IgD-negative memory B cell (primary cell): ENCODE measurements at regions not wholly inside any gene's neighbourhood (a gene's known extent, or its start where the extent isn't known, plus 50 kb on each side); places are given as distances from the start of the nearest gene placed in this dataset.
"Not testable (repeated sequence)": the region's sequence is repeated elsewhere in the genome, so short reads cannot be mapped to it uniquely, and the experiment has no call there.

ENCODE experiments used
- H3K27ac Mint-ChIP-seq, 3 donors: one replicate each; pipeline ENCODE4 v1.8.0; 2020 to 2022; ENCODE audit warnings: mild to moderate bottlenecking in 3 of 3, mixed read lengths in 3 of 3, moderate library complexity in 1 of 3
- H3K27me3 Mint-ChIP-seq: one replicate; pipeline ENCODE4 v1.8.0; 2021; ENCODE audit warnings: mixed read lengths
- H3K36me3 Mint-ChIP-seq: one replicate; pipeline ENCODE4 v1.8.0; 2020; ENCODE audit warnings: mild to moderate bottlenecking, mixed read lengths
- H3K4me1 Mint-ChIP-seq, 3 donors: one replicate each; pipeline ENCODE4 v1.8.0; 2020 to 2022; ENCODE audit warnings: mixed read lengths in 3 of 3, mild to moderate bottlenecking in 1 of 3
- H3K4me3 Mint-ChIP-seq, 4 donors: one replicate each; pipeline ENCODE4 v1.8.0; 2020 to 2022; ENCODE audit warnings: mild to moderate bottlenecking in 4 of 4, mixed read lengths in 4 of 4, moderate library complexity in 3 of 4
- H3K9me3 Mint-ChIP-seq, 3 donors: one replicate each; pipeline ENCODE4 v1.8.0; 2020 to 2021; ENCODE audit warnings: mixed read lengths in 3 of 3, mild to moderate bottlenecking in 1 of 3

DNA sequence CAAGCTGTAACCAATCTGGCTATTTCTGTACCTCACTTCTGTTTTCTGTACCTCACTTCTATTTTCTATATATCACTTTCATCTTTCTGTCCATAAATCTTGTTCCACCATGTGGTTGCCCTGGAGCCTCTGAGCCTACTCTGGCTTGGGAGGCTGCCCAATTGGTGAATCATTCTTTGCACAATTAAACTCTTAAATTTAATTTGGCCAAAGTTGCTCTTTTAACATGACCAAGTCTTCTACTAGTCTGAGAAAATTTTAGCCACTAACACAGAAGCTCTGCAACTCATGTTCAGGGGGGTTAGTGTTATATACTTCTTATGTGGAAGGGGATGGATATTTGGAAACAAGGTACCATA lies 503.5 kb downstream of the KIF20B start:
- H3K27ac Mint-ChIP-seq, result no peak overlapping the region
- H3K4me3 Mint-ChIP-seq, result no peak overlapping the region
- H3K27me3 Mint-ChIP-seq, result no peaks in the 10 kb centered on the region
- no peaks in the 10 kb centered on the region for H3K36me3 Mint-ChIP-seq
- H3K4me1 Mint-ChIP-seq, result no peaks in the 10 kb centered on the region
- no peaks in the 10 kb centered on the region for H3K9me3 Mint-ChIP-seq

DNA sequence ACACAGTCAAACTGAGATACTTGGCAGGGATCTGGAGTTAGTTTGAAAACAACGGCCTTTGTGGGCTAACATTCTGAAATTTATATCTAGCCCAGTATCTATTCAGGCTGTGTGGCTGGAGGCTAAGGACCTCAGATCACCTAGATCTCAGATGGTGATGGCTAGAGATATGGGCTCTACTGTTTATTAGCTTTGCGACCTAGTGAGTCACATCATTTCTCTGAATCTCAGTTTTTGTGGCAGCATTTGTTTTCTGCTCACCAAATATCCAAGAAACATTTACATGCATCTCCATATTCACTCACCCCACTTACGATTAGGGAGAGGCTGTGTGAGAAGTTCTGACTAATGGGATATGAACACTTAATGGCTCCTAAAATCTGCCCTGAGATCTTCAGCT lies 503.9 kb downstream of the KIF20B start:
- H3K4me3 Mint-ChIP-seq, result no peak overlapping the region
- H3K27me3 Mint-ChIP-seq, result no peaks in the 10 kb centered on the region
- no peaks in the 10 kb centered on the region for H3K4me1 Mint-ChIP-seq
- H3K36me3 Mint-ChIP-seq, result no peaks in the 10 kb centered on the region
- no peaks in the 10 kb centered on the region for H3K9me3 Mint-ChIP-seq
- H3K27ac Mint-ChIP-seq, result no peak overlapping the region

DNA sequence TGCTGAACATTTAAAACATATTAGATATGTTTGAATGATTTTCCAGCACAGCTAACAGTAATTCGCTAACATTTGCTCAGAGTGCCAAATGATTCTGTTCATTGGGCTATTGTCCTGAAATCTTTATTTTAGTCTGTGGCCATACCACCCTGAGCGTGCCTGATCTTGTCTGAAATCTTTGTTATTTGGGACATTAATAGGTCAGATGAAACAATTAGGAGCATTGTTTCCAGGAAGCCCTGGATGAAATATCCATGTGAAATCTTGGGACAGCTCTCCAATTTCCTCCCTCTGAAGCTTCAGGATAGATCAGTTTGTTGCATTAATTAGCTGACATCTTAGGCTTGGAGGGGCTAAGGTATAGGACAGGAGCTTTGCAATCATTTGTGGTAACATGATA lies 512.0 kb downstream of the KIF20B start:
- H3K27me3 Mint-ChIP-seq, result no peaks in the 10 kb centered on the region
- peaks cover 3% of the 10 kb centered on the region for H3K36me3 Mint-ChIP-seq
- H3K27ac Mint-ChIP-seq, result no peak overlapping the region
- no peaks in the 10 kb centered on the region for H3K9me3 Mint-ChIP-seq
- H3K4me3 Mint-ChIP-seq, result no peak overlapping the region
- H3K4me1 Mint-ChIP-seq, result no peaks in the 10 kb centered on the region

DNA sequence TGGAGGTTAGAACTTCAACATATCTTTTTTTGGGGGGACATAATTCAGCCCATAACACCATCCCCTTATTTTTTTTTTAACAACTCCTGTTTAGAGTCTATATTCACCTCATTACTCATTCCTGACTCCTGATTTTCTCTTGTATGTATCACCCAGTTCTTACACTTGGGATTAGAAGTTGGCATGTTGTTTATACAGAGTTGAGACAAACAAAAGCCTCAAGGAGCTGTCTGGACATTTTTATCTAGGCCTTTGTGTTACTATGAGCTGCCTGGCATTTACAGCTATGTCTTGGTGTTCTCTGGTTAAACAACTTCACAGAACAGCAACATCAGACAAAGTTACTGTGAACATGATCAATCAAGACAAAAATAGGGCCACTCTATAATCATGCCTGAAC lies 517.5 kb downstream of the KIF20B start:
- H3K4me1 Mint-ChIP-seq, result no peaks in the 10 kb centered on the region
- H3K9me3 Mint-ChIP-seq, result no peaks in the 10 kb centered on the region
- peaks cover 4% of the 10 kb centered on the region for H3K36me3 Mint-ChIP-seq
- no peak overlapping the region for H3K27ac Mint-ChIP-seq
- H3K4me3 Mint-ChIP-seq, result no peak overlapping the region
- H3K27me3 Mint-ChIP-seq, result no peaks in the 10 kb centered on the region

DNA sequence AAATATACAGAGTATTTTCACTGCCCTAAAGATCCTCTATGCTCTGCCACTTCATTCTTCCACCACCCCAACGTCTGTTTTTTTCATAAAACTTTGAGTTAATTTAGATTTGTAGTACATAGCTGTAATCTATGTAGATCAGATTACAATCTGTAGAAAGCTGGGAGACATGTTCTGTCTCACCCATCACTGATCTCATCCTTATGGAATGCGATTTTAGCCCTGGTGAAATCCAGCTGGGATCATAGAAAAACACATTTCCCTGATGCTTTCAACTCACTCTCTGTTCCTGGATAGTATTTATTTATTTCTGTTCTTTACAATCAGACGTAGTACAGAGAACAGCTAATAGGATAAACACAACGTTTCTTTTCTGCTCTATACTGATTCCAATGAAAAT lies 521.0 kb downstream of the KIF20B start:
- no peaks in the 10 kb centered on the region for H3K4me1 Mint-ChIP-seq
- no peak overlapping the region for H3K4me3 Mint-ChIP-seq
- H3K27ac Mint-ChIP-seq, result no peak overlapping the region
- H3K9me3 Mint-ChIP-seq, result no peaks in the 10 kb centered on the region
- H3K36me3 Mint-ChIP-seq, result peaks cover 4% of the 10 kb centered on the region
- no peaks in the 10 kb centered on the region for H3K27me3 Mint-ChIP-seq

DNA sequence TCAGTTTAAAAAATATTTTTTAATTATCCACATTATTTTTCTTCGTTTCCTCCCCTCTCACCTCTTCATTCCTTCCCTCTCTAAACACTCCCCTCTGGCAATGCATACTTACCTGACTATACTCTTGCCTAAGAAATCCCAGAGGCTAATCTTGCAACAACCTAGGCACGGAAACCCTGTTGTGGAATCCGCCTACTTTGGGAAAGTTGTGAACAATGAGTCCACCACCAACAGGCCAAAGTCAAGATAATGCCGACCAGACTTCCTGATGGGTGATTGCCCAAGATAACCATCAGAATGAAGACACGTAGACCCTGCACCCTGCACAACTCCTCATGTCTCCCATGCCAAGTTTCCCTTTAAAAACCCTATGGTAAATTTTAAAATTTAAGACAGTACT lies 521.5 kb downstream of the KIF20B start:
- no peaks in the 10 kb centered on the region for H3K27me3 Mint-ChIP-seq
- H3K4me3 Mint-ChIP-seq, result no peak overlapping the region
- peaks cover 4% of the 10 kb centered on the region for H3K36me3 Mint-ChIP-seq
- H3K27ac Mint-ChIP-seq, result no peak overlapping the region
- H3K4me1 Mint-ChIP-seq, result no peaks in the 10 kb centered on the region
- peaks cover 0 to 2% (median 0%) of the 10 kb centered on the region in 3 donors for H3K9me3 Mint-ChIP-seq

DNA sequence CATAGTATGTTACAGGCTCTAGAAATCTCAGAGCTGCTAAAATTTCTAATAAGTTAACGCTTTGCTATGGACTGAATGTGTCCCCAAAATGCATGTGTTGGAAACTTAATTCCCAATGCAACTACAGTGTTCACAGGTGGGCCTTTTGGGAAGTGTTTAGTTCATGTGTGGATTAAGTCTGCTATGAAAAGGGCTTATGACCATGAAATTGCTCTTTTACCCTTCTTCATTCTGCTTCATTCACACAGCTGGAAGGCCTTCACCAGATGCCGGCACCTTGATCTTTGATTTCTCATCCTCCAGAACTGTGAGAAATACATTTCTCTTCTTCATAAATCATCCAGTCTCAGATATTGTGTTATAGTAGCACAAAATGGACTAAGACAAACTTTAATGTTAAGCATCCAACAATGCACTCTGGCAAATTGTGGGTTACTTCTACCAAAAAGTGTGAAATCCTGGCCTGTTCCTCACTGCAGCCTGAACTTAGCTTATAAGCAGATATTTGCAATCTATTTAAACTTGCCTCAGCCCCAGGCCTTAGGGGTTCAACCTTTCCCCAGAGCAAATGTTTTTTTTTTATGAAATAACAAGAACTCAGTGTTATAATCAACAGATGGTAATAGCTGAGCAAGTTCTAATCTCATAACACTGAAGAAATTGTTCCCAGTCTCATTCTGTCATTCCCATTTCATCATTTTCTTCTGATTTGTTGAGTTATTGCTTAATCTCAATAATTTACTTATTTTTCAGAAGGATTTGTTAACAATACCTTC lies 523.6 kb downstream of the KIF20B start:
- H3K27me3 Mint-ChIP-seq, result no peaks in the 10 kb centered on the region
- peak overlapping the region in 1 of 3 donors; percentile 50 for H3K27ac Mint-ChIP-seq
- no peaks in the 10 kb centered on the region for H3K4me1 Mint-ChIP-seq
- peaks cover 4% of the 10 kb centered on the region for H3K36me3 Mint-ChIP-seq
- H3K9me3 Mint-ChIP-seq, result peaks cover 0 to 2% (median 0%) of the 10 kb centered on the region in 3 donors
- no peak overlapping the region for H3K4me3 Mint-ChIP-seq

DNA sequence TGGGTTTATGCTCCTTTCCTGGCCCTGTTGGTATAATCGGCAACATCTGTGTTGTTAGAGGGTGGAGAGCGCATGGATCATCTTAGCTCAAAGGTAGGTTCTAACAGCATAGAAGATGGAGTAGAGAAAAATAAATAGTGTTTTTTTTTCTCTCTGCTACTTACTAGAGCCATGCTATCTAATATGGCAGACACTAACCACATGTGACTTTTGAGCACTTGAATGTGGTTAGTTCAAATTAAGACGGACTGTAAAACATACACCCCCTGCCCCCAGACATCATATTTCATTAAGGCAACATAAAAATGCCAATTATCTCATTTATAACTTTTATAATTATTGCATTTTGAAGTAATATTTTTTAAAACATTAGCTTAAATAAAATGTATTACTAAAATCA lies 525.1 kb downstream of the KIF20B start:
- Mint-ChIP-seq H3K27ac (no peak overlapping the region), H3K4me1 (peaks cover 0 to 2% (median 0%) of the 10 kb centered on the region in 3 donors), H3K27me3 (no peaks in the 10 kb centered on the region), H3K36me3 (peaks cover 4% of the 10 kb centered on the region), H3K4me3 (no peak overlapping the region), H3K9me3 (peaks cover 0 to 4% (median 1%) of the 10 kb centered on the region in 3 donors)

DNA sequence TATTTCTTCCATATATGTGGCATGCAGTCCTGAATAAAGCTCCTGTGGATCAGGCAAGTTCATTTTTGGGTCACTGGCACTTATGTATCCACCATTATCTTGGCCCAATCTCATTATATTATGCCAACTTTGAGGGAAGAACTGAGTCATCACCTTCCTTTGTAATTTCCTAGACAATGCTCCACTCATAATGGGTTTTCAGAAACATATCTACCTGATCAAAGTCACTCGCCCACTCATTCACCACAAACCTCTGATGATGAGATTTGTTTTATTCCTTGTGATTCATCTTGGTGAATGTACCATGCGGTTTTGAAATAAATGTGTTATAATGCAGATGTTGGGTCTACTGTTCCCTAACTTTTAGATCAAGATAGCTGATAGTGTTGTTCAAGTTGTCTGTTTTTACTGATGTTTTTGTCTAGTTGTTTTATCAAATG lies 525.8 kb downstream of the KIF20B start:
- Mint-ChIP-seq H3K36me3 (peaks cover 4% of the 10 kb centered on the region), H3K27ac (no peak overlapping the region), H3K4me3 (no peak overlapping the region), H3K9me3 (peaks cover 0 to 4% (median 1%) of the 10 kb centered on the region in 3 donors), H3K4me1 (peaks cover 0 to 2% (median 0%) of the 10 kb centered on the region in 3 donors), H3K27me3 (no peaks in the 10 kb centered on the region)

DNA sequence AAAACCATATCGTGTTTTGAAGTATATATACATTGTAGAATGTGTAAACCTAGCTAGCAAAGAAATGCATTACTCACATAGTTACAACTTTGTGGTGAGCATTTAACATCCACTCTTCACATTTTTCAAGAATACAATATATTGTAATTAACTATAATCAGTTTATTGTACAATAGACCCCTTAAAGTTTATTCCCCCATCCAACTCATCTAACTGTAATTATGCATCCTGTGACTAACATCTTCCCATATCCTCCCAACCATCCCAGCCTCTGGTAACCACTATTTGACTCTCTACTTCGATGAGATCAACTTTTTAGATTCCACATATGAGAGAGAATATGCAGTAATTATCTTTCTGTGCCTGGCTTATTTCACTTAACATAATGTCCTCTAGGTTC lies 526.4 kb downstream of the KIF20B start:
- H3K4me3 Mint-ChIP-seq, result no peak overlapping the region
- no peak overlapping the region for H3K27ac Mint-ChIP-seq
- peaks cover 0 to 2% (median 0%) of the 10 kb centered on the region in 3 donors for H3K4me1 Mint-ChIP-seq
- H3K36me3 Mint-ChIP-seq, result peaks cover 4% of the 10 kb centered on the region
- H3K27me3 Mint-ChIP-seq, result no peaks in the 10 kb centered on the region
- peaks cover 0 to 4% (median 1%) of the 10 kb centered on the region in 3 donors for H3K9me3 Mint-ChIP-seq

DNA sequence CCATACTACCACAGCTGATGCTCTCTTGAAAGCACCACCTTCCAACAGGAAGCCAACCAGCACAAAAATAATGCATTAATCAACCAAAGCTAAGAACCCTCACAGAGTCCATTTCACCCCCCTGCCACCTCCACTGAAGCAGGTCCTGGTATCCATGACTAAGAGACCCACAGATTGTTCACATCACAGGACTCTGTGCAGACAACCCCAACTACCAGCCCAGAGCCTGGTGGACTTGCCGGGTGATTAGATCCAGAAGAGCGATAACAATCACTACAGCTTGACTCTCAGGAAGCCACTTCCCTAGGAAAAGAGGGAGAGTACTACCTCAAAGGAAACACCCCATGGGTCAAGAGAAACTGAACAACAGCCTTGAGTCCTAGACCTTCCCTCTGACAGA lies 528.1 kb downstream of the KIF20B start:
- Mint-ChIP-seq H3K4me1 (peaks cover 0 to 2% (median 0%) of the 10 kb centered on the region in 3 donors), H3K9me3 (peaks cover 3 to 8% (median 4%) of the 10 kb centered on the region in 3 donors), H3K27ac (no peak overlapping the region), H3K36me3 (no peaks in the 10 kb centered on the region), H3K4me3 (no peak overlapping the region), H3K27me3 (no peaks in the 10 kb centered on the region)

DNA sequence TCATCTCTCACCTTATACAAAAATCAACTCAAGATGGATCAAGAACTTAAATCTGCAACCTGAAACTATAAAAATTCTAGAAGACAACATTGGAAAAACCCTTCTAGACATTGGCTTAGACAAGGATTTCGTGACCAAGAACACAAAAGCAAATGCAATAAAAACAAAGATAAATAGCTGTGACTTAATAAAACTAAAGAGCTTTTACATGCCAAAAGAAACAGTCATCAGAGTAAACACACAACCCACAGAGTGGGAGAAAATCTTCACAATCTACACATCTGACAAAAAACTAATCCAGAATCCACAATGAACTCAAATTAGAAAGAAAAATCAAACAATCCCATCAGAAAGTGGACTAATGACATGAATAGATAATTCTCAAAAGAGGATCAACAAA lies 532.4 kb downstream of the KIF20B start:
- H3K27ac Mint-ChIP-seq, H3K27me3 Mint-ChIP-seq, H3K4me3 Mint-ChIP-seq, H3K36me3 Mint-ChIP-seq, H3K4me1 Mint-ChIP-seq: not testable (repeated sequence)
- peaks cover 4 to 18% (median 5%) of the 10 kb centered on the region in 3 donors for H3K9me3 Mint-ChIP-seq

DNA sequence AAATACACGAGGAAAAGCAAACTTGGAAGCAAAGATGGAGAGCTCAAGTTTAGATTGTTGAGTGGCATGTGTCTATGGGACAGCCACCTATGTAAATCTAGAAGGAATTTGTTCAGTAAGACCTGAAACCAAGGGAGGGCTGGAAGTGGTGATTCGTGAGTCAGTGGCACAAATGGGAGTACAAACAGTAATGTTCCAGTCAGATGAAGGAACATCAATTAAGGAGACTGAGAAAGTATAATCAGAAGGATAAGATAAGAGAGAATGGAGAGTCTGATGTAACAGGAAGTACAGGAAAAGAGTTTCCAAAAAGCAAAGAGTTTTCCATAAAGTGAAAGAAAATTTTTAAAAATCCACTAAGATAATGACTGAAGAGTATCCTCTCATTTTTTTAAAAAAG lies 544.2 kb downstream of the KIF20B start:
- H3K4me1 Mint-ChIP-seq, result no peaks in the 10 kb centered on the region
- no peak overlapping the region for H3K27ac Mint-ChIP-seq

DNA sequence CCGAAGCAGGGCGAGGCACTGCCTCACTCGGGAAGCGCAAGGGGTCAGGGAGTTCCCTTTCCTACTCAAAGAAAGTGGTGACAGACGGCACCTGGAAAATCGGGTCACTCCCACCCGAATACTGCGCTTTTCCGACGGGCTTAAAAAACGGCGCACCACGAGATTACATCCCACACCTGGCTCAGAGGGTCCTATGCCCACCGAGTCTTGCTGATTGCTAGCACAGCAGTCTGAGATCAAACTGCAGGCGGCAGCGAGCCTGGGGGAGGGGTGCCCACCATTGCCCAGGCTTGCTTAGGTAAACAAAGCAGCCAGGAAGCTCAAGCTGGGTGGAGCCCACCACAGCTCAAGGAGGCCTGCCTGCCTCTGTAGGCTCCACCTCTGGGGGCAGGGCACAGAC lies 549.4 kb downstream of the KIF20B start:
- H3K4me1 Mint-ChIP-seq, H3K36me3 Mint-ChIP-seq, H3K27ac Mint-ChIP-seq, H3K4me3 Mint-ChIP-seq, H3K27me3 Mint-ChIP-seq, H3K9me3 Mint-ChIP-seq: not testable (repeated sequence)

More for the DNA sequence above, 544.2 kb downstream of the KIF20B start:
- no peak overlapping the region for H3K4me3 Mint-ChIP-seq
- peaks cover 0 to 3% (median 0%) of the 10 kb centered on the region in 3 donors for H3K9me3 Mint-ChIP-seq
- peaks cover 1% of the 10 kb centered on the region for H3K27me3 Mint-ChIP-seq
- no peaks in the 10 kb centered on the region for H3K36me3 Mint-ChIP-seq

DNA sequence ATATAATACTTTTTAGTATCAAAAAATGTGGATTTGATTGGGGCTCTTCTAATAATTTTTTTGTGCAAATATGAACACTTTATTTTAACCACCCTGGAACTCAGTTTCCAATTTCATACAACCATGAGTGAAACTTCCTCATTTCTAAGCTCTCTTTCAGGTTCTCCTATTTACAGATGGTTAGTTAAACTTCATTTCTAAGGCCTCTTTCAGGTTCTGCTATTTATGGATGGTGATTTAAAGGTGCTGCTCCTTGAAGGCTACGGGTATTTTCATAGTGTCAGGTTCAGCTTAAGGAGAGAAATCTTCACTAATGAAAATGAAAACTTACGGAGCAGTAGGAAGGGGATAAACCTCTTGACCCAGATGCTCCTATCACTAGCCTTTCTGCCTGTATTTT lies 568.3 kb downstream of the KIF20B start:
- H3K4me1 Mint-ChIP-seq, result peaks cover 0 to 3% (median 2%) of the 10 kb centered on the region in 3 donors
- H3K9me3 Mint-ChIP-seq, result peaks cover 0 to 3% (median 0%) of the 10 kb centered on the region in 3 donors
- H3K27me3 Mint-ChIP-seq, result no peaks in the 10 kb centered on the region
- H3K36me3 Mint-ChIP-seq, result no peaks in the 10 kb centered on the region
- no peak overlapping the region for H3K27ac Mint-ChIP-seq
- no peak overlapping the region for H3K4me3 Mint-ChIP-seq

DNA sequence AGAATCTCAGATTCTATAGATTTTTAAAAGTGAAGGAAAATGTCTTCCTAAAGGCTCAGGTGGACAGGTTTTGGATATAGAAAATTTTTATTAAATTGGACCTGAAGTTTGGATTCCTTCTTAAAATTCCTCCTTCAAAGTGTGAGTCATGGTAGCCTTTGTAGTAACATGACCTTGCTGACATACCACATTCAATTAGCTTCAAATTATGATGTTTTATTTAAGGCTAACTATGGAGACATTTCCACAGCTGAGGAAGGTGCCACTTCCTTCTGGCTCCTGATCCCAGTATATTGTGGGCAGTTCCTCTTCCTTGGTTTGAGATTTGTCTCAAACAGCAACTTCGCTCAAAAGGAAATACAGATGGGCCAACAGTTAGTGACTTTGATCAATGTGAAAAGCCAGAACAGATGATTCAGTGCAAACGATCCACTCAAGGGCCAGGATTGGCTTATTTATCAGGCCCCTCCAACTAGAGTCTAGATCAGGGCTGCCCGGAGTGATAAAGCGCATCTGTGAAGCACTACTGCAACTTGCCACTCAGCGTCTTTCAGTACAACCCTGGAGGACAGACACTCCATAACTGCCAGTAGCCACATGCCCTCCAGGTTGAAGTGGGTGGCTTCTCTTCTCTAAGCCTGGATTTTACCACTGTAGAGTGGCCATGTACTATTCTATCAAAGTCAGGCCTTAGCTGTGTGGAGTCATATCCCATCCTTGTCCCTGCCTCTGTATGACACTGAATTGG lies 573.5 kb downstream of the KIF20B start:
- Mint-ChIP-seq H3K4me1 (no peaks in the 10 kb centered on the region), H3K4me3 (no peak overlapping the region), H3K27me3 (peaks cover 2% of the 10 kb centered on the region), H3K9me3 (no peaks in the 10 kb centered on the region), H3K27ac (no peak overlapping the region), H3K36me3 (peaks cover 2% of the 10 kb centered on the region)
